ENCODE measurements at regions not wholly inside any gene's neighbourhood (a gene's known extent, or its start where the extent isn't known, plus 50 kb on each side); places are given as distances from the start of the nearest gene placed in this dataset.

DNA sequence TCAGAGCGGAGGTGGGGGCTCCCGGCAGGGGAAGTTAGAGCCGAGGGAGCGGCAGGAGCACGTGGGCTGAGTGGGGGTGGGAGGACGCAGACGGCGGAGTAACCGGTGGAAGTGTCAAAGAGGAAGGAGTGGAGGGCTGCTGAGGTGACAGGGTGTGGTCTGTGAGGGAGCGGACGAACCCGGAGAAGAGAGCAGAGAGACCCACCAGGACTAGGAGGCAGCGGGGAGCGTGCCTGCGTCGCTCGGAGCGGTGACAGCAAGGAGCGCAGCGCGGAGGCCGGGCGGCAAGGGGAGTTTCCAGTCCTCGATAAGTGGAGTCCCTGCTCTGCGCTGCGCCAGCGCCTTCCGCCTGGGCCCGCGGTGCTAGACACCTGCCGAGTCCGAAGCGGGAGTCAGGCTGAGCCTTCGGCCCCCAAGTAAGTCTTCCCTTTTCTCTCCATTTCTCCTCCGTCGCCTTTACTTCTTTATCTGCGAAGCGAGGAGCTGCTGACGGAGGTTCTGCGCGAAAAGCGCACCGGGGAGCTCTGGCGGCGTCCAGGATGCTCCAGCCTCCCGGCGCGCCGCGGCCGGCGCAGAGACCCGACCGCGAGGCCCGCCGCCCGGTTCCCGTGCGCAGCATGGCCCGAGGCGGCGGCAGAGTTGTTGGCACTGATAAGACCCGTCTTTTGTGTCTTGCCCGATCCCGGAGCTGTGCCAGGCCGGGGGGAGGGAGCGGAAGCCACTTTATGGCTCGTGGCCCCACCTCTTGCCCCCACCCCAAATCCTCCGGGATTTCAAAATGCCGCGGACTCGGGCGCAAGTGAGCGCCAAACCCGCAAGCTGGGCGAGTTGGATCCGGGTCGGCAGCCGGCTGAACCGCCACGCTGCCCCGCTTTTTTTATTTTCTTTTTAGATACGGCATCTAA is 533.0 kb upstream of the SEMA6D start:
- no peaks in the 10 kb centered on the region for H3K9me3 ChIP-seq (ENCODE audit: control insufficient read depth, low read length)
- H3K4me1 ChIP-seq (ENCODE audit: control insufficient read depth, insufficient read depth, low read length, poor library complexity, severe bottlenecking): no peaks in the 10 kb centered on the region
- H3K27me3 ChIP-seq (replicated peaks; ENCODE audit: control insufficient read depth, insufficient read depth, low read length, poor library complexity, severe bottlenecking): no peaks in the 10 kb centered on the region
- H3K27ac ChIP-seq (ENCODE audit: insufficient read depth, low read length, poor library complexity, severe bottlenecking): no peak overlapping the region
- no peak for DNase-seq
- H3K36me3 ChIP-seq (ENCODE audit: control insufficient read depth, insufficient read depth, low read length): no peaks in the 10 kb centered on the region
- no peak overlapping the region for H3K4me3 ChIP-seq (ENCODE audit: insufficient read depth, low read depth, low read length, poor library complexity, severe bottlenecking)

DNA sequence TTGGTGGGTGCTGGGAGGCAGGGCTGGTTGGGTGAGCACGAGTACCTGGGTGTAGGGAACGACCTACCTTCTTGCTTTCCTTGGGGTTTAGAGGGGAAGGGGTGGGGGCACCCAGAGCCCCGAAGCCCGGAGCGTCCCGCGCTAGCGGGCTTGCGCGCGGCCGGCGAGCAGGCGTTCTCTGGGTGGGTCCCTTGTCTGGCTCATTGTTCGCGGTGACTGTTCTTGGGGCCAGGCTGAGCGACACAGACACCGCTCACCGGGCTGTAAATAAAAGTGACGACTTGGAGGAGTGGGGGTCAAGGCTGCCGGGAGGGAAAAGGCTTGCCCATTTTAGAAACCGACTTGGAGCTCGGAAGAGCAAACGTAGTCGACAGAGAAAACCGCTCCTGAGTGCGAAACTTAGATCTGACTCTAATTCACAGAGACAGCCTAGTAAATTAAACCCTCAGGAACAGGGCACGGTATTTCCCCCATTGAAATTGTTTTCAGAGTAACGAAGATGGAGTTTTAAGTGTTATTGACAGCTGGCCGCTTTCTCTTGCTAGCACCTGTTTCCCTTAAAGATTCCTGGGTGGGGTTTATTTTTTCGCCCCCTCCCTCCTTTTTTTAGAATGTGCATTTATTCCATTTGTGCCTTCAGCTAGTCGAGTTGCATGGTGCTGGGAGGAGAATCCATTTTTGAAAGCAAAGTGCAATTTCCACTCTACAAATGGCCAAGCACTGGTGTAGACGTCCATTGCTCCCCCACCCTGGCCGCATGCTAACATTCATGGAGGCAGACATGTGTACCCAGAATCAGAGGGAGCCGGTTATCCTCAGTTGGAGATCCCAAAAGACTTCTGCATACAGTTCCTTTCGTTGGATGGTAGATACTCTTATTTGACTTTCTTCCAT is 532.1 kb upstream of the SEMA6D start:
- Histone ChIP-seq H3K4me1 (ENCODE audit: control insufficient read depth, insufficient read depth, low read length, poor library complexity, severe bottlenecking) (no peaks in the 10 kb centered on the region), H3K4me3 (ENCODE audit: insufficient read depth, low read depth, low read length, poor library complexity, severe bottlenecking) (no peak overlapping the region), H3K27me3 (replicated peaks; ENCODE audit: control insufficient read depth, insufficient read depth, low read length, poor library complexity, severe bottlenecking) (no peaks in the 10 kb centered on the region), H3K36me3 (ENCODE audit: control insufficient read depth, insufficient read depth, low read length) (no peaks in the 10 kb centered on the region), H3K27ac (ENCODE audit: insufficient read depth, low read length, poor library complexity, severe bottlenecking) (no peak overlapping the region), H3K9me3 (ENCODE audit: control insufficient read depth, low read length) (no peaks in the 10 kb centered on the region)
- no peak for DNase-seq

DNA sequence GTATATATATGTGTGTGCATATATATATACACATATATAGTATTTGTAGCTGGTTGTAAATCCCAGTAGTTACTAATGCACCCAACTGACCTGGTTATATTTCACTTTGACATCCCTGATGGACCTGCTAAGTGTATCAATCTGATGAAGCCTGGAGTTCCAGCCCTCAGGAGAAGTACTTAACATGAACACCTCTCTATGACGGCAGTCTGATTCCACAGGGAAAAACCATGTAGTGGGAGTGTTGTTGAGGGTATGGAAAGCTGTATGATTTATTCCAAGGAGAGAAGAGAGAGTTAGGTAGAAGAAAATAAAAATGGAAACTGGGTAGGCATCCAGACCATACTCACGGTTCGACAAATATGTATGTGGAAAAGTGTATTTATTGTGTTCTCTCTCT is 531.2 kb upstream of the SEMA6D start:
- no peaks in the 10 kb centered on the region for H3K36me3 ChIP-seq (ENCODE audit: control insufficient read depth, insufficient read depth, low read length)
- H3K27ac ChIP-seq (ENCODE audit: insufficient read depth, low read length, poor library complexity, severe bottlenecking): no peak overlapping the region
- no peaks in the 10 kb centered on the region for H3K4me1 ChIP-seq (ENCODE audit: control insufficient read depth, insufficient read depth, low read length, poor library complexity, severe bottlenecking)
- no peak overlapping the region for H3K4me3 ChIP-seq (ENCODE audit: insufficient read depth, low read depth, low read length, poor library complexity, severe bottlenecking)
- DNase-seq: no peak
- H3K9me3 ChIP-seq (ENCODE audit: control insufficient read depth, low read length): no peaks in the 10 kb centered on the region
- H3K27me3 ChIP-seq (replicated peaks; ENCODE audit: control insufficient read depth, insufficient read depth, low read length, poor library complexity, severe bottlenecking): no peaks in the 10 kb centered on the region

DNA sequence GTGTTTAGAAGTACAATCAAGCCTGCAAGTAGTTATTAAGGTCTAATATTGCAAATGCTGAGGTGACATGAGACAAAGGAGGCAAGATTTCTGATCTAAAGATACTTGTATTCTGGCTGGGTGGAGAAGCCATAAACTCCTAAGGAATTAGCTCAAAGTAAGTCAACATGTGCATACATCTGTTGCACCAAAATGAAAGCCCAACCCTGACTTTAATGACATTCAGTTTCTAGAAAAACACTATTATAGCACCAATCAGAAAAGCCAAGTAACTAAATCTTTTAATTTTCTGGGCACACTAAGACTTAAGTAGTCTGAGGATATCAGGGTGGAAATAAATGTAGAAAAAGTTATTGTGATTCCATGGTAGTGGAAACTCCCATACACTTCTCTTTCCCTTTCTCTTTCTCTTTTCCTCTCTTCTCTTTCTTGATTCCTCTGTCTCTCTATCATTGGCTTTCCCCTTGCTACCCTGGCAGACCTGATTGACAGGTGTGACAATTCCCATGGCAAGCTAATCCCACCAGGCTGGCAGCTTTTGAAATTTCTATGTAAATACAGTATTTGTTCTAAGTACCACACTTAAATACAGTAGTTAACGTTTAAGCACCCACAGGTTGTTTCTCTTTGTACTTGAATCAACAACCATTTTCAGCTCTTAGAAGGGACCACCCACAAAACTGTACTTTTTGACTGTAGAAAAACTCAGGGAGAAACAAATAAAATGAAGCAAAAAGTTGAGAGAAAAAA is 528.4 kb upstream of the SEMA6D start:
- Histone ChIP-seq H3K9me3 (ENCODE audit: control insufficient read depth, low read length) (no peaks in the 10 kb centered on the region), H3K36me3 (ENCODE audit: control insufficient read depth, insufficient read depth, low read length) (no peaks in the 10 kb centered on the region), H3K4me1 (ENCODE audit: control insufficient read depth, insufficient read depth, low read length, poor library complexity, severe bottlenecking) (no peaks in the 10 kb centered on the region), H3K27ac (ENCODE audit: insufficient read depth, low read length, poor library complexity, severe bottlenecking) (no peak overlapping the region), H3K27me3 (replicated peaks; ENCODE audit: control insufficient read depth, insufficient read depth, low read length, poor library complexity, severe bottlenecking) (no peaks in the 10 kb centered on the region), H3K4me3 (ENCODE audit: insufficient read depth, low read depth, low read length, poor library complexity, severe bottlenecking) (no peak overlapping the region)
- no peak for DNase-seq

DNA sequence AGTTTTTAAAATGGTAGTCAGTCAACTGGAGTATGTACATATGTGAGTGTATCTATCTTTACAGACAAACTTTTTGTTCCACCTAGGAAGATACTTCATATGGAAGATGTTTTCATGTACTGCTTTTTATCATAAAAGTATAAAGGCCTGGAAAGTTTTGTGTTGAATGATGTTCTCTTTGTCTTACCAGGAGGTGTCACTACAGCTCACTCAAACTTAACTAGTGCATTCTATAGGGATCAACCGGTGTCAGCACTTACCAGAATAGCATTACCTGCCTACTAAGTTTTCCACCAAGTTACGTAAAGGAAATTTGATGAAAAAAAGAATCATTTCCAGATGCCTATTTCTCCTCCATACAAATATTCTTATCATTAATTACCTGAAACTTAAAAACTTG is 522.6 kb upstream of the SEMA6D start:
- Histone ChIP-seq H3K9me3 (ENCODE audit: control insufficient read depth, low read length) (no peaks in the 10 kb centered on the region), H3K4me3 (ENCODE audit: insufficient read depth, low read depth, low read length, poor library complexity, severe bottlenecking) (no peak overlapping the region), H3K4me1 (ENCODE audit: control insufficient read depth, insufficient read depth, low read length, poor library complexity, severe bottlenecking) (no peaks in the 10 kb centered on the region), H3K27me3 (replicated peaks; ENCODE audit: control insufficient read depth, insufficient read depth, low read length, poor library complexity, severe bottlenecking) (no peaks in the 10 kb centered on the region), H3K36me3 (ENCODE audit: control insufficient read depth, insufficient read depth, low read length) (no peaks in the 10 kb centered on the region), H3K27ac (ENCODE audit: insufficient read depth, low read length, poor library complexity, severe bottlenecking) (no peak overlapping the region)
- no peak for DNase-seq

DNA sequence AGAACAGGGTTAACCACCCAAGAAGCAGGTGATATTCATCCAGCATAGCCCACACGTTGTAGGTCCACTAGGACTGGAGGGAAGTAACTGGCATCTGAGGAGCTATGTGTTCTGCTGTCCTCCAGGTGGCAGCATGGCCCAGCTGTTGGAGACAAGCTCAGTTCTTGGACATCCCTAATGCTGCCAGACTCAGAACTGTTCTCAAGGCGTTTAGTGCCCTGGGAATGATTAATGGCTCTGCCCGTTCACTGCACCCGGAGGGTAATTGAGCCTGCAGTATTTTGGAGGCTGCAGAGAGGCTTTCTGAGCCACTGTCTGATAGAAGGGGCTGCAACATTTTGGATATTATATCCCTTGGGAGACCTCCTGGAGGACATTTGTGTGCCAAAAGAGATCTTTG is 521.3 kb upstream of the SEMA6D start:
- no peaks in the 10 kb centered on the region for H3K9me3 ChIP-seq (ENCODE audit: control insufficient read depth, low read length)
- H3K4me1 ChIP-seq (ENCODE audit: control insufficient read depth, insufficient read depth, low read length, poor library complexity, severe bottlenecking): no peaks in the 10 kb centered on the region
- no peaks in the 10 kb centered on the region for H3K36me3 ChIP-seq (ENCODE audit: control insufficient read depth, insufficient read depth, low read length)
- no peak for DNase-seq
- no peak overlapping the region for H3K4me3 ChIP-seq (ENCODE audit: insufficient read depth, low read depth, low read length, poor library complexity, severe bottlenecking)
- H3K27me3 ChIP-seq (replicated peaks; ENCODE audit: control insufficient read depth, insufficient read depth, low read length, poor library complexity, severe bottlenecking): no peaks in the 10 kb centered on the region
- no peak overlapping the region for H3K27ac ChIP-seq (ENCODE audit: insufficient read depth, low read length, poor library complexity, severe bottlenecking)

DNA sequence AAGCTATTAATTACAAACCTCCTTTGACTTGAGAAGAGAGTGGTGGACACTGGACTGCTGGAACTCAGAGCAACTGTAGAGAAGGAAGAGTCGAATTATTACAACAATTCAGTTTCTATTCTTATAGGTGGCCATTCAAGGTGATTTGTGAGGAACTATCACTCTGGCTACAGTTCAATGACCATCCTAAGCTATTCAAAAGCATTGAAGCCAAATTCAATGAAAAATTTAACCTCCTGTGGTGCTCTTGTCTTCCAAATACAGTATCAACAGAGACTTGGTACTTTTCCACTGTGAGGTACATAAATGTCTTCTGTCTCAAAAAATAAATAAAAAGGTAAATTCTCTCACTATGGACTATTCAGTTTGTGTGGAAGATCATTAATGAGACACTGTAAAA is 513.3 kb upstream of the SEMA6D start:
- H3K36me3 ChIP-seq (ENCODE audit: control insufficient read depth, insufficient read depth, low read length): no peaks in the 10 kb centered on the region
- no peaks in the 10 kb centered on the region for H3K9me3 ChIP-seq (ENCODE audit: control insufficient read depth, low read length)
- H3K4me1 ChIP-seq (ENCODE audit: control insufficient read depth, insufficient read depth, low read length, poor library complexity, severe bottlenecking): no peaks in the 10 kb centered on the region
- H3K4me3 ChIP-seq (ENCODE audit: insufficient read depth, low read depth, low read length, poor library complexity, severe bottlenecking): no peak overlapping the region
- no peak overlapping the region for H3K27ac ChIP-seq (ENCODE audit: insufficient read depth, low read length, poor library complexity, severe bottlenecking)
- H3K27me3 ChIP-seq (replicated peaks; ENCODE audit: control insufficient read depth, insufficient read depth, low read length, poor library complexity, severe bottlenecking): no peaks in the 10 kb centered on the region
- no peak for DNase-seq

DNA sequence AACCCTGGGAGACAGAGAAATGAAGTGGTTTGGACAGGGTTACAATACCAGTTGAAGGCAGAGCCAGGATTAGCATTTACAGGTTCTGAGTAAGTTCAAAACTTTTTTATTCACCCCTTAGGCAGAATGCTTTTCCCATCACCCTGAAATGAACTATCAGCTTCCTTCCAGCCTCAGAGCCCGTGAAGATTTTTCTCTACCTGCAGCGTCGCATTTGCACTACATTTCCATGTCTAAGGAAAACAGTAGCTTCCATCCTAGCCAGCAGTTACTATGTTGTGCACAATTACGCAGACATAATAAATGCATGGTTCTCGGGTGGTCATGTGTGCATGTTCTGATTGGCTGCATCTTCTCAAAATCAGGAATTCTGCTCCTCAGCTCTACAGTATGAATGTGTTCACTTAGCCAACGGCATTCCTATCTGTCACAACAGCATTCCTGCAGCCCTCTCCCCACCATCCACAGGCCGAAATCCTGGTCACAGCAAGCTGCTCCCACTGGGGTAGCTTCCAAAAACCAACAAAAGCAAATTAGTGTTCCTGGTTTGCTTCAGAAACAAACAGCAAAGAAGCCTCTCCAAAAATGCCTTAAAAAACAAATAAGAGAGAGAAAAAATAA is 510.8 kb upstream of the SEMA6D start:
- no peaks in the 10 kb centered on the region for H3K9me3 ChIP-seq (ENCODE audit: control insufficient read depth, low read length)
- no peaks in the 10 kb centered on the region for H3K36me3 ChIP-seq (ENCODE audit: control insufficient read depth, insufficient read depth, low read length)
- no peak overlapping the region for H3K4me3 ChIP-seq (ENCODE audit: insufficient read depth, low read depth, low read length, poor library complexity, severe bottlenecking)
- H3K27ac ChIP-seq (ENCODE audit: insufficient read depth, low read length, poor library complexity, severe bottlenecking): no peak overlapping the region
- H3K4me1 ChIP-seq (ENCODE audit: control insufficient read depth, insufficient read depth, low read length, poor library complexity, severe bottlenecking): no peaks in the 10 kb centered on the region
- H3K27me3 ChIP-seq (replicated peaks; ENCODE audit: control insufficient read depth, insufficient read depth, low read length, poor library complexity, severe bottlenecking): no peaks in the 10 kb centered on the region
- no peak for DNase-seq

DNA sequence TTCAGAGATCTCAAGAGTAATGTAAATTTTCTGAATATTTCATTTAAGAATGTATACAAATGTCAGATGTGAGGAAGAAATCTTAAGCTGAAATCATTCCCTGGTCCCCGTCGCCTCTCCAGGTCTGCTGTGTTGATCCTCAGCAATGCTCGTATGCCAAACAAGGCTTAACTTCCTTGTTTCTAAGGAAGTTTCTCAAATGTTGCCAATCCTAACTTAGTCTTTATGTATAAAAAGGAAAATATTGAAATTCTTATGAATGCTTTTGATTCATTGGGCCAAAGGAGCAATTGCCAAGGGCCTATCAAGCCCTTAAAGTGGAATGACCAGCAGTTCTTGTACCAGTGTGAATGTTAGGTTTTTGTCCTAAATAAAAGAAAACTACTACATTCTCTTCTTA is 507.7 kb upstream of the SEMA6D start:
- Histone ChIP-seq H3K36me3 (ENCODE audit: control insufficient read depth, insufficient read depth, low read length) (no peaks in the 10 kb centered on the region), H3K4me1 (ENCODE audit: control insufficient read depth, insufficient read depth, low read length, poor library complexity, severe bottlenecking) (no peaks in the 10 kb centered on the region), H3K9me3 (ENCODE audit: control insufficient read depth, low read length) (no peaks in the 10 kb centered on the region), H3K4me3 (ENCODE audit: insufficient read depth, low read depth, low read length, poor library complexity, severe bottlenecking) (no peak overlapping the region), H3K27ac (ENCODE audit: insufficient read depth, low read length, poor library complexity, severe bottlenecking) (no peak overlapping the region), H3K27me3 (replicated peaks; ENCODE audit: control insufficient read depth, insufficient read depth, low read length, poor library complexity, severe bottlenecking) (no peaks in the 10 kb centered on the region)
- DNase-seq: no peak
